GM03348 (cell line): ENCODE measurements at regions not wholly inside any gene's neighbourhood (a gene's known extent, or its start where the extent isn't known, plus 50 kb on each side); places are given as distances from the start of the nearest gene placed in this dataset.
"Not testable (repeated sequence)": the region's sequence is repeated elsewhere in the genome, so short reads cannot be mapped to it uniquely, and the experiment has no call there.

Source experiments
- DNase-seq: peaks from one replicate; pipeline ENCODE4 v3.0.0; 2012; ENCODE audit warnings: low spot score

GRCh38 chr4:148643851-148644250 lies 201.6 kb upstream of the NR3C2 start:
- DNase-seq, result no peak

DNA sequence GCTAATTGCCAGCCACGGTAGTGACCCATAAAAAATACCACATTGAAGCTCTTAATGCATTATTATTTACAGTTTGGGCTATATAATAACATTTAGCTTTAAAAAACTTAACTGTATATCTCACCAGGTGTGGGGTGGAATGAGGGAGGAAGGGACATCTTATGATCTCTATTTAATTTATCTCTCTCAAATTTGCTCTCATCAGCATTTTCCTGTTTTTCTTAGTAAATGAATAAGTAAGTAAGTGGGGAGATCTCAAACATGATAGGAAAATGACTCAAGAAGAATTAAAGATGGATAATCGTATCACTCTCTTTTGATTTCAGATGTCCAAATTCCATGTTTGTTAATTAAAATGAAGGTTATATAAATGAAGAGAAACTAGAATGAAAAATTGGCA lies 200.7 kb upstream of the NR3C2 start:
- DNase-seq, result no peak

DNA sequence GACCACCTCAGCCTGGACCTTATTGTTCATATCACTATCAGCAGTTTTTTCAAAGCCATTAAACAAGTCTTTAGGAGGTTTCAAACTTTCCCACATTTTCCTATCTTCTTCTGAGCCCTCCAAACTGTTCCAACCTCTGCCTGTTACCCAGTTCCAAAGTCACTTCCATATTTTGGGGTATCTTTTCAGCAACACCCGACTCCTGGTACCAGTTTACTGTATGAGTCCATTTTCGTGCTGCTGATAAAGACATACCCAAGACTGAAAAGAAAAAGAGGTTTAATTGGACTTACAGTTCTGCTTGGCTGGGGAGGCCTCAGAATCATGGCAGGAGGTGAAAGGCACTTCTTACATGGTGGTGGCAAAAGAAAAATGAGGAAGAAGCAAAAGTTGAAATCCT lies 195.9 kb upstream of the NR3C2 start:
- DNase-seq, result not testable (repeated sequence)

- not testable (repeated sequence) for DNase-seq
Observed at GRCh38 chr4:148637453-148637852, 195.2 kb upstream of the NR3C2 start.

DNA sequence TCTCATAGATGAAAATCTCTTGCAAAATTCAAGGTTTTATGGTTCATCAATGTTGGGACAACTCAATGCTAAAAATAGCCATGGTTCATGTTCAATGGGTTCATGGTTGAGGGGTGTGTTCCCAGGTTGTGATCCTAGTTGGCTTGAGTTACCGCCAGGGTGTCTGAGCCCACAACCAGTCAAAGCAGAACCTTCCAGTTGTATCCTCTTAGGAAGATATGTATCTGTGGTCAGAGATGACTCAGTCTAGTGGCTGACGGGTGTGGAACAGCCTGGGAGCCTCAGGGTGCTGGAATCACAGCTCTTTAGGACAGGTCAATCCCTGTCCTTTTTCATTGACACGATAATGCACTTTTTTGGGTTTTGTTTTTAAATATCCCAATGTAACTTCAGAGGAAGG lies 192.3 kb upstream of the NR3C2 start:
- DNase-seq, result peak; percentile 46

GRCh38 chr4:148633720-148634119 lies 191.5 kb upstream of the NR3C2 start:
- DNase-seq, result no peak

GRCh38 chr4:148632476-148632875 lies 190.3 kb upstream of the NR3C2 start:
- no peak for DNase-seq

GRCh38 chr4:148630051-148630450 lies 187.8 kb upstream of the NR3C2 start:
- no peak for DNase-seq

DNA sequence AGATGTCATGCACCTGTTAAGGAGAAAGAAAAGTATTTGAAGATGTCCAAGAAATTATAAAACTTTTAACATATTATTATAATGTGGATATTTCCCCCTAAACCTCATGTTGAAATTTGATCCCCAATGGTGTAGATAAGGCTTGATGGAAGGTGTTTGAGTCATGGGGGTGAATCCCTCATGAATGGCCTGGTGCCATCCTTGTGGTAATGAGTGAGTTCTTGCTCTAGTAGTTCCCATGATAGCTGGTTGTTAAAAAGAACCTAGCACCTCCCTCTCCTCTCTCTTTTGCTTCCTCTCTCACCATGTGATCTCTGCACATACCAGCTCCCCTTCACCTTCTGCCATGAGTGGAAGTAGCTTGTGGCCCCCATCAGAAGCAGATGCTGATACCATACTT lies 176.6 kb upstream of the NR3C2 start:
- DNase-seq, result no peak

- DNase-seq, result no peak
Observed at GRCh38 chr4:148608968-148609367, 166.8 kb upstream of the NR3C2 start.

- DNase-seq, result not testable (repeated sequence)
Observed at GRCh38 chr4:148598418-148599207, 156.4 kb upstream of the NR3C2 start.

GRCh38 chr4:148589182-148589581 lies 147.0 kb upstream of the NR3C2 start:
- DNase-seq, result no peak

GRCh38 chr4:148575577-148575976 lies 133.4 kb upstream of the NR3C2 start:
- DNase-seq, result no peak

- DNase-seq, result no peak
Observed at GRCh38 chr4:148574911-148575310, 132.7 kb upstream of the NR3C2 start.

- DNase-seq, result peak; percentile 51
Observed at GRCh38 chr4:148574502-148574901, 132.3 kb upstream of the NR3C2 start.

GRCh38 chr4:148574066-148574465 lies 131.9 kb upstream of the NR3C2 start:
- no peak for DNase-seq

GRCh38 chr4:148573296-148573695 lies 131.1 kb upstream of the NR3C2 start:
- DNase-seq, result no peak

DNA sequence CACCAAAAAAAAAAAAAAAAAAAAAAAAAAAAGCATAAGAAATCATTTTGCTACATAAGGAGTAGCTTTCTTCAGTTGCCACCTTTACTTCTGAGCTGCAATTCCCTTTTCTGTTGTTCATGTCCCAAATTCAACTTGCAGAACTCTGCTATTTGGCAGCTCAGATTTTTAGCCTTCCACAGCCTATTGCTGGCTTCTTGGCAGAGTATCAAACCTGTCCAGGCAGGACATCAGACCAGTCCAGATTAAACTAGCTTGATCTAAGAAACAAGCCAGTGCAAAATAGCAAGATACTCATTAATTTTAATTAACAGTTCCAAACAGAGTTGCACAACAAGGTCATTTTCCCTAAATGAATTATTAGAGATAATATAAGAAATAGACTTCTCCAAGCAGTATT lies 123.6 kb upstream of the NR3C2 start:
- DNase-seq, result no peak

DNA sequence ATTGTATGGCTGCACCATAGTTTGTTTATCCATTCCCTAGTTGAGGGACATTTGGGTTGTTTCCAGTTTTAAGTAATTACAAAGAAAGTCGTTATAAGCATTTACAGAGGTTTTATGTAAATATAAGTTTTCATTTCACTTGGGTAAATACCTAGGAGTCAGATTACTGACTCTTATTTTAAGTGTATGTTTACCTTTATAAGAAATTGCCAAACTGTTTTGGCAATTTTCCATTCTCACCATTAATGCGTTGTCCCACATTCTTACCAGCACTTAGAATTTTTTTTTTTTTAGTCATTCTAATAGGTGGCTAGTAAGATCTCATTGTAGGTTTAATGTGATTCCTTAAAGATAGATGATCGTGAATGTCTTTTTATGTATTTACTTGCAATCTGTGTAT lies 121.5 kb upstream of the NR3C2 start:
- no peak for DNase-seq

GRCh38 chr4:148561467-148561866 lies 119.3 kb upstream of the NR3C2 start:
- DNase-seq, result no peak

GRCh38 chr4:148557793-148558192 lies 115.6 kb upstream of the NR3C2 start:
- DNase-seq, result no peak

DNA sequence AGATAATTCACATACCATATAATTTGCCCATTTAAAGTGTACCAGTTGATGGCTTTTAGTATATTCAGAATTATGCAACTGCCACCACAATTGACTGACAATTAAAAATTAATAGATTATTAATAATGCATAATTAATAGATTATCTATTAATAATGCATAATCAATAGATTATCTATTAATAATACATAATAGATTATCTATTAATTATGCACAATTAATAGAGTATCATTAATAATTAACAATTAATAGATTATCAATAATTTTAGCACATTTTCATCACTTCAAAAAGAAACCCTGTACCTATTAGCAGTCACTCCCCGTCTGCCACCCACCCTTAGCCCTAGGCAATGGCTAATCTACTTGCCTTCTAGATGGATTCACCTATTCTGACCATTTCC lies 108.6 kb upstream of the NR3C2 start:
- no peak for DNase-seq

- peak; percentile 17 for DNase-seq
Observed at GRCh38 chr4:148542922-148543623, 100.9 kb upstream of the NR3C2 start.
